ENCODE measurements at regions not wholly inside any gene's neighbourhood (a gene's known extent, or its start where the extent isn't known, plus 50 kb on each side); places are given as distances from the start of the nearest gene placed in this dataset.
A peak's percentile ranks its signal among the peaks of the same experiment; 100 is the strongest.

DNA sequence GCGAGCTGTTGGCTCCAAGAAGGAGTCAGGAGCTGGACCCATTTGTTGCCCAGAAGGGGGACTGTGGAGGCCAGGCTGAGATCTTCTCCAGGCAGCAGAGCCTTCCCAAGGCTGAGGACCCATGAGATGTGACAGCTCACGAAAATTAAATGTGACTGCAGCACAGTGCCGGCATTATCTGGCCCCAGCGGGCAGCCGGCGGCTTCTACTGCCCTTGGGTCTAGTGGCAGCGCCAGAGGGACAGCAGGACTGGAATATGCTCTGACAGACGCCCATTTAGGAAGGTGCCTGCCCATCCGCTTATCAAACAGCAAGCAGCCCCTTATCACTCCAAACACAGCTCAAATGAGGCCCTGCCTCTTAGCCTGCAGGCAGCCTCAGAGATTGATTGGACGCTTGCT is 122.9 kb upstream of the LYZL2 start:
- Histone ChIP-seq H3K27me3 (ENCODE audit: insufficient read depth, poor library complexity, severe bottlenecking) (no peaks in the 10 kb centered on the region), H3K4me3 (ENCODE audit: severe bottlenecking) (no peak overlapping the region), H3K4me1 (ENCODE audit: insufficient read depth, poor library complexity, severe bottlenecking) (no peaks in the 10 kb centered on the region), H3K27ac (ENCODE audit: poor library complexity, severe bottlenecking) (no peak overlapping the region), H3K36me3 (ENCODE audit: low read depth) (no peaks in the 10 kb centered on the region), H3K9me3 (ENCODE audit: severe bottlenecking) (no peaks in the 10 kb centered on the region)
- ATAC-seq (ENCODE audit: low read depth) (no peak), DNase-seq (ENCODE audit: low spot score) (no peak)
- TF ChIP-seq, protein P1, sequence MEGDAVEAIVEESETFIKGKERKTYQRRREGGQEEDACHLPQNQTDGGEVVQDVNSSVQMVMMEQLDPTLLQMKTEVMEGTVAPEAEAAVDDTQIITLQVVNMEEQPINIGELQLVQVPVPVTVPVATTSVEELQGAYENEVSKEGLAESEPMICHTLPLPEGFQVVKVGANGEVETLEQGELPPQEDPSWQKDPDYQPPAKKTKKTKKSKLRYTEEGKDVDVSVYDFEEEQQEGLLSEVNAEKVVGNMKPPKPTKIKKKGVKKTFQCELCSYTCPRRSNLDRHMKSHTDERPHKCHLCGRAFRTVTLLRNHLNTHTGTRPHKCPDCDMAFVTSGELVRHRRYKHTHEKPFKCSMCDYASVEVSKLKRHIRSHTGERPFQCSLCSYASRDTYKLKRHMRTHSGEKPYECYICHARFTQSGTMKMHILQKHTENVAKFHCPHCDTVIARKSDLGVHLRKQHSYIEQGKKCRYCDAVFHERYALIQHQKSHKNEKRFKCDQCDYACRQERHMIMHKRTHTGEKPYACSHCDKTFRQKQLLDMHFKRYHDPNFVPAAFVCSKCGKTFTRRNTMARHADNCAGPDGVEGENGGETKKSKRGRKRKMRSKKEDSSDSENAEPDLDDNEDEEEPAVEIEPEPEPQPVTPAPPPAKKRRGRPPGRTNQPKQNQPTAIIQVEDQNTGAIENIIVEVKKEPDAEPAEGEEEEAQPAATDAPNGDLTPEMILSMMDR (IDR thresholded peaks at IDR 0.05; ENCODE audit: poor library complexity, severe bottlenecking): no peak

DNA sequence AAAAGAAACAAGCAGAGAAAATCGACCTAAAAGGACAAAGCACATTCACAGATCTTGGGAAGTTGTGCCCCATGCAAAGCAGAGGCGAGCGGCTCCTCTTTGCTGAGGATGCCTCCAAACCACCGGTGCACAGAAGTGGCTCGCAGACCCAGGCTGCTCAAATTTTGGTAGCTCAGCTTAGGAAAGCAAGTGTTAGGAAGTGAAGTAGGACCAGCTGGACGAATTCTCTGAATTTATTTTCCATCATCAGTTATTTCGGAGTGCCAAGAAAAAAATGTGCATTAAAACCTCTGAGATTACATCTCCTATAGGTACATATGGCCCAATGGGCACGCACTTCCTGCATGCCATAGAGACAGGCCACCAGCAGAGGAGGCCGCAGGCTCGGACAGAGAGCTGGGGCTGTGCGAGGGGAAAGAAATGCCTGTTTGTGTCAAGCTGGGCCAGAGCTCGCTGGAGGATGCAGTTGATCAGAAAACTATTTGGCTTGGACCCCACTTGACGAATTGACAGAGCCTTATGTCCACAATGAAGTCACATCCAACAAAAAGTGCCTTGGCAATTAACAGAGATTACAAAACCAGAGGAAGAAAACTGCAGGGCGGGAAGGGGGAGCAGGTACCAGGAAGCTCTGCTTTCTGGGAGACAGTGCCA is 122.3 kb upstream of the LYZL2 start:
- H3K9me3 ChIP-seq (ENCODE audit: severe bottlenecking): no peaks in the 10 kb centered on the region
- TF ChIP-seq, protein P1 (IDR thresholded peaks at IDR 0.05; ENCODE audit: poor library complexity, severe bottlenecking): peak; percentile 31
- DNase-seq (ENCODE audit: low spot score): no peak
- ATAC-seq (ENCODE audit: low read depth): peak; percentile 38; the same call in 1 of the 3 replicates
- no peaks in the 10 kb centered on the region for H3K4me1 ChIP-seq (ENCODE audit: insufficient read depth, poor library complexity, severe bottlenecking)
- no peaks in the 10 kb centered on the region for H3K27me3 ChIP-seq (ENCODE audit: insufficient read depth, poor library complexity, severe bottlenecking)
- no peaks in the 10 kb centered on the region for H3K36me3 ChIP-seq (ENCODE audit: low read depth)
- H3K27ac ChIP-seq (ENCODE audit: poor library complexity, severe bottlenecking): no peak overlapping the region
- no peak overlapping the region for H3K4me3 ChIP-seq (ENCODE audit: severe bottlenecking)

GRCh38 chr10:30750971-30751677 is 121.6 kb upstream of the LYZL2 start:
- H3K4me3 ChIP-seq (ENCODE audit: severe bottlenecking): no peak overlapping the region
- H3K9me3 ChIP-seq (ENCODE audit: severe bottlenecking): no peaks in the 10 kb centered on the region
- no peak for ATAC-seq (ENCODE audit: low read depth)
- H3K36me3 ChIP-seq (ENCODE audit: low read depth): no peaks in the 10 kb centered on the region
- no peak overlapping the region for H3K27ac ChIP-seq (ENCODE audit: poor library complexity, severe bottlenecking)
- H3K27me3 ChIP-seq (ENCODE audit: insufficient read depth, poor library complexity, severe bottlenecking): no peaks in the 10 kb centered on the region
- TF ChIP-seq, protein P1 (IDR thresholded peaks at IDR 0.05; ENCODE audit: poor library complexity, severe bottlenecking): no peak
- no peak for DNase-seq (ENCODE audit: low spot score)
- no peaks in the 10 kb centered on the region for H3K4me1 ChIP-seq (ENCODE audit: insufficient read depth, poor library complexity, severe bottlenecking)

GRCh38 chr10:30749385-30749784 is 119.8 kb upstream of the LYZL2 start:
- Histone ChIP-seq H3K36me3 (ENCODE audit: low read depth) (no peaks in the 10 kb centered on the region), H3K9me3 (ENCODE audit: severe bottlenecking) (no peaks in the 10 kb centered on the region), H3K27me3 (ENCODE audit: insufficient read depth, poor library complexity, severe bottlenecking) (no peaks in the 10 kb centered on the region), H3K4me3 (ENCODE audit: severe bottlenecking) (no peak overlapping the region), H3K4me1 (ENCODE audit: insufficient read depth, poor library complexity, severe bottlenecking) (no peaks in the 10 kb centered on the region), H3K27ac (ENCODE audit: poor library complexity, severe bottlenecking) (no peak overlapping the region)
- TF ChIP-seq, protein P1 (IDR thresholded peaks at IDR 0.05; ENCODE audit: poor library complexity, severe bottlenecking): no peak
- DNase-seq (ENCODE audit: low spot score) (no peak), ATAC-seq (ENCODE audit: low read depth) (no peak)
